Astrocyte (in vitro differentiated cells and primary cell): ENCODE measurements at regions not wholly inside any gene's neighbourhood (a gene's known extent, or its start where the extent isn't known, plus 50 kb on each side); places are given as distances from the start of the nearest gene placed in this dataset.
"Not testable (repeated sequence)": the region's sequence is repeated elsewhere in the genome, so short reads cannot be mapped to it uniquely, and the experiment has no call there.

Experiments
- DNase-seq: peaks from one replicate; pipeline ENCODE4 v3.0.0-alpha.2; 2010; ENCODE audit warnings: low read depth
- FAIRE-seq: peaks from 2 replicates; lab custom pipeline; 2011; peaks lifted over from hg19 to GRCh38; lab: Jason Lieb, UNC
- H2AFZ ChIP-seq: 2 replicates; pipeline ENCODE4 v1.6.0; 2012; ENCODE audit warnings: low read depth, low read length, inconsistent platforms
- H3K27ac ChIP-seq: 2 replicates; pipeline ENCODE4 v1.5.1; 2011; ENCODE audit warnings: low read depth, low read length, inconsistent platforms
- H3K27me3 ChIP-seq: 2 replicates; pipeline ENCODE4 v1.6.0; 2011; ENCODE audit warnings: low read length, inconsistent platforms; ENCODE audit not compliant: insufficient read depth
- H3K36me3 ChIP-seq: 2 replicates; pipeline ENCODE4 v1.5.1; 2011; ENCODE audit warnings: low read length, inconsistent platforms; ENCODE audit not compliant: insufficient read depth
- H3K4me1 ChIP-seq: 2 replicates; pipeline ENCODE4 v1.5.1; 2011; ENCODE audit warnings: low read length, inconsistent platforms; ENCODE audit not compliant: insufficient read depth
- H3K4me2 ChIP-seq: 2 replicates; pipeline ENCODE4 v1.6.0; 2012; ENCODE audit warnings: low read length, inconsistent platforms
- H3K4me3 ChIP-seq: 2 replicates; pipeline ENCODE4 v1.5.1; 2011; ENCODE audit warnings: low read depth, mild to moderate bottlenecking, low read length, inconsistent platforms; ENCODE audit not compliant: insufficient read depth
- H3K79me2 ChIP-seq: 2 replicates; pipeline ENCODE4 v1.6.0; 2012; ENCODE audit warnings: mild to moderate bottlenecking, low read length, inconsistent platforms; ENCODE audit not compliant: insufficient read depth
- H3K9ac ChIP-seq: 2 replicates; pipeline ENCODE4 v1.6.0; 2012; ENCODE audit warnings: mild to moderate bottlenecking, low read length, inconsistent platforms
- H3K9me3 ChIP-seq: 2 replicates; pipeline ENCODE4 v1.5.1; 2012; ENCODE audit warnings: low read depth, mild to moderate bottlenecking, low read length, inconsistent platforms; ENCODE audit not compliant: insufficient read depth
- H4K20me1 ChIP-seq: 2 replicates; pipeline ENCODE4 v1.6.0; 2012; ENCODE audit warnings: low read length, inconsistent platforms; ENCODE audit not compliant: insufficient read depth
- H3K27ac Mint-ChIP-seq: one replicate; pipeline ENCODE4 v1.8.0; 2021; ENCODE audit warnings: mild to moderate bottlenecking, mixed read lengths; ENCODE audit not compliant: unreplicated experiment
- H3K27me3 Mint-ChIP-seq: one replicate; pipeline ENCODE4 v1.8.0; 2021; ENCODE audit warnings: low read depth, mixed read lengths; ENCODE audit not compliant: unreplicated experiment
- H3K36me3 Mint-ChIP-seq: one replicate; pipeline ENCODE4 v1.8.0; 2021; ENCODE audit warnings: low read depth, mixed read lengths; ENCODE audit not compliant: unreplicated experiment
- H3K4me1 Mint-ChIP-seq: one replicate; pipeline ENCODE4 v1.8.0; 2021; ENCODE audit warnings: low read depth, mixed read lengths; ENCODE audit not compliant: unreplicated experiment
- H3K4me3 Mint-ChIP-seq: one replicate; pipeline ENCODE4 v1.8.0; 2021; ENCODE audit warnings: mild to moderate bottlenecking, moderate library complexity, mixed read lengths; ENCODE audit not compliant: unreplicated experiment
- H3K9me3 Mint-ChIP-seq: one replicate; pipeline ENCODE4 v1.8.0; 2021; ENCODE audit warnings: mild to moderate bottlenecking, mixed read lengths; ENCODE audit not compliant: unreplicated experiment
- CTCF ChIP-seq: IDR thresholded peaks from 2 replicates; pipeline ENCODE4 v1.5.1; 2011; ENCODE audit warnings: low read depth, mild to moderate bottlenecking, inconsistent platforms, low read length, moderate library complexity; ENCODE audit not compliant: insufficient read depth
- EZH2 ChIP-seq: IDR thresholded peaks from 2 replicates; pipeline ENCODE4 v1.6.1; 2012; ENCODE audit warnings: mild to moderate bottlenecking, low read length, inconsistent platforms; ENCODE audit not compliant: insufficient read depth

DNA sequence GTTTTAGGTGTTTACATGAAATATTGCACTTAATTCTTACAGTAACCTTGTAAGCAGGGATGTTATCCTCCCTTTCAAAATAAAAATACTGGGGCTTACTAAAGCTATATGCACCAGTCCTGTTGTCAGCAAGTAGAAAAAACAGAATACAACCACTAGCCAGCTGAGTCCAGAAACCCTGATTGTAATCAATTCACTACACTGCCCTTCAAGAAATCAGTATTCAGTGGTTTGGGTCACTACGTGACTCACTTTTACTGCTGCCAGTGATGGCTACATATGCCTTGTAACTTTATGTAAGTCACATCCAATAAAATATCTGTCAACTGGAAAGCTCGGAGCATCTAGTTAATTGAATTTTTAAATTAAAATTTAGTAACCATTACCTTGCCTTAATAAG, 376.3 kb upstream of the DEPDC1 start:
- H3K9me3 ChIP-seq = peaks cover 2% of the 10 kb centered on the region
- DNase-seq (no peak), FAIRE-seq (no peak)
- H3K27ac Mint-ChIP-seq = no peak overlapping the region
- no peaks in the 10 kb centered on the region for H3K27me3 Mint-ChIP-seq
- no peaks in the 10 kb centered on the region for H3K36me3 Mint-ChIP-seq
- H4K20me1 ChIP-seq = no peaks in the 10 kb centered on the region
- no peak for TF ChIP-seq CTCF
- no peak for TF ChIP-seq EZH2
- H3K27ac ChIP-seq = no peak overlapping the region
- H3K4me3 ChIP-seq = no peak overlapping the region
- H2AFZ ChIP-seq = no peak overlapping the region
- no peak overlapping the region for H3K9ac ChIP-seq
- no peak overlapping the region for H3K4me2 ChIP-seq
- no peaks in the 10 kb centered on the region for H3K36me3 ChIP-seq
- H3K4me1 Mint-ChIP-seq = no peaks in the 10 kb centered on the region
- H3K9me3 Mint-ChIP-seq = peaks cover 5% of the 10 kb centered on the region
- H3K4me3 Mint-ChIP-seq = no peak overlapping the region
- no peaks in the 10 kb centered on the region for H3K4me1 ChIP-seq
- H3K27me3 ChIP-seq = no peaks in the 10 kb centered on the region
- no peaks in the 10 kb centered on the region for H3K79me2 ChIP-seq

GRCh38 chr1:68881330-68882194, 384.7 kb upstream of the DEPDC1 start:
- not testable (repeated sequence) for H3K4me1 Mint-ChIP-seq, H3K9me3 ChIP-seq, H3K79me2 ChIP-seq, H3K27ac Mint-ChIP-seq, H3K27me3 Mint-ChIP-seq, H3K36me3 Mint-ChIP-seq, H2AFZ ChIP-seq, H3K27me3 ChIP-seq, DNase-seq, H4K20me1 ChIP-seq, H3K36me3 ChIP-seq, H3K4me1 ChIP-seq, FAIRE-seq, H3K4me2 ChIP-seq, H3K4me3 ChIP-seq, H3K4me3 Mint-ChIP-seq, H3K27ac ChIP-seq, H3K9me3 Mint-ChIP-seq, H3K9ac ChIP-seq

- H3K4me3 Mint-ChIP-seq = no peak overlapping the region
- H3K4me1 Mint-ChIP-seq = no peaks in the 10 kb centered on the region
- no peaks in the 10 kb centered on the region for H3K79me2 ChIP-seq
- H3K4me2 ChIP-seq = no peak overlapping the region
- no peak overlapping the region for H2AFZ ChIP-seq
- peaks cover 2% of the 10 kb centered on the region for H3K27me3 Mint-ChIP-seq
- no peak for TF ChIP-seq EZH2
- TF ChIP-seq CTCF = no peak
- H3K9me3 ChIP-seq = no peaks in the 10 kb centered on the region
- DNase-seq (no peak), FAIRE-seq (no peak)
- H3K4me3 ChIP-seq = no peak overlapping the region
- no peak overlapping the region for H3K27ac Mint-ChIP-seq
- no peaks in the 10 kb centered on the region for H4K20me1 ChIP-seq
- H3K9me3 Mint-ChIP-seq = no peaks in the 10 kb centered on the region
- no peaks in the 10 kb centered on the region for H3K4me1 ChIP-seq
- no peaks in the 10 kb centered on the region for H3K36me3 ChIP-seq
- H3K36me3 Mint-ChIP-seq = no peaks in the 10 kb centered on the region
- H3K27me3 ChIP-seq = no peaks in the 10 kb centered on the region
- no peak overlapping the region for H3K9ac ChIP-seq
- no peak overlapping the region for H3K27ac ChIP-seq
Observed at GRCh38 chr1:68889471-68889870, 392.6 kb upstream of the DEPDC1 start.
